GM23338 (cell line): ENCODE measurements at regions not wholly inside any gene's neighbourhood (a gene's known extent, or its start where the extent isn't known, plus 50 kb on each side); places are given as distances from the start of the nearest gene placed in this dataset.

Experiments used
- ATAC-seq: fragments of 200-7000 bp; cut with Tn5 transposase; 3 replicates; pipeline ENCODE4 v1.9.1; 2020
- DNase-seq: peaks from one replicate; pipeline ENCODE4 v3.0.0-alpha.2; 2015; ENCODE audit warnings: low spot score
- H2AFZ ChIP-seq: fragments of 200-600 bp; sonication (generic); 2 replicates; pipeline ENCODE4 v1.8.0; 2016; ENCODE audit warnings: antibody characterized with exemption, mild to moderate bottlenecking, moderate library complexity
- H3F3A ChIP-seq: fragments of 200-600 bp; sonication (generic); replicated peaks from 2 replicates; pipeline ENCODE4 v1.8.0; 2017; ENCODE audit warnings: antibody characterized with exemption, mixed run types, low read depth
- H3K27ac ChIP-seq: fragments of 200-600 bp; sonication (generic); 2 replicates; pipeline ENCODE4 v1.6.1; 2016; ENCODE audit warnings: low read depth
- H3K27me3 ChIP-seq: fragments of 200-600 bp; sonication (generic); 2 replicates; pipeline ENCODE4 v1.8.0; 2016; ENCODE audit warnings: mild to moderate bottlenecking, mixed run types, moderate library complexity; ENCODE audit not compliant: insufficient read depth
- H3K36me3 ChIP-seq: fragments of 200-600 bp; sonication (generic); 2 replicates; pipeline ENCODE4 v1.8.0; 2016; ENCODE audit warnings: mild to moderate bottlenecking; ENCODE audit not compliant: insufficient read depth
- H3K4me1 ChIP-seq: fragments of 200-600 bp; sonication (generic); 2 replicates; pipeline ENCODE4 v1.8.0; 2016; ENCODE audit warnings: mild to moderate bottlenecking, moderate library complexity; ENCODE audit not compliant: insufficient read depth
- H3K4me2 ChIP-seq: fragments of 200-600 bp; sonication (generic); 2 replicates; pipeline ENCODE4 v1.7.1; 2017; ENCODE audit warnings: mixed run types
- H3K4me3 ChIP-seq: fragments of 200-600 bp; sonication (generic); 2 replicates; pipeline ENCODE4 v1.6.1; 2016; ENCODE audit warnings: mixed run types
- H3K79me2 ChIP-seq: fragments of 200-600 bp; sonication (generic); replicated peaks from 2 replicates; pipeline ENCODE4 v1.8.0; 2017; ENCODE audit warnings: mild to moderate bottlenecking; ENCODE audit not compliant: insufficient read depth
- H3K9me2 ChIP-seq: fragments of 200-600 bp; sonication (generic); 2 replicates; pipeline ENCODE4 v1.8.0; 2017; ENCODE audit not compliant: insufficient read depth
- H4K20me1 ChIP-seq: fragments of 200-600 bp; sonication (generic); replicated peaks from 2 replicates; pipeline ENCODE4 v1.8.0; 2017; ENCODE audit warnings: mild to moderate bottlenecking; ENCODE audit not compliant: insufficient read depth
- H3K27ac Mint-ChIP-seq: 2 replicates; pipeline ENCODE4 v1.8.0; 2020; ENCODE audit warnings: inconsistent platforms, mild to moderate bottlenecking, moderate library complexity, mixed read lengths
- H3K27me3 Mint-ChIP-seq: 3 replicates; pipeline ENCODE4 v1.8.0; 2022; ENCODE audit warnings: low read depth, mild to moderate bottlenecking, moderate library complexity, mixed read lengths, inconsistent platforms; ENCODE audit not compliant: insufficient read depth, poor library complexity
- H3K36me3 Mint-ChIP-seq: 3 replicates; pipeline ENCODE4 v1.8.0; 2021; ENCODE audit warnings: low read depth, mild to moderate bottlenecking, inconsistent platforms, moderate library complexity, mixed read lengths
- H3K4me1 Mint-ChIP-seq: 3 replicates; pipeline ENCODE4 v1.8.0; 2020; ENCODE audit warnings: mild to moderate bottlenecking, inconsistent platforms, mixed read lengths
- H3K4me3 Mint-ChIP-seq: 3 replicates; pipeline ENCODE4 v1.8.0; 2021; ENCODE audit warnings: moderate library complexity, mild to moderate bottlenecking, inconsistent platforms, mixed read lengths
- H3K9me3 Mint-ChIP-seq: 3 replicates; pipeline ENCODE4 v1.8.0; 2020; ENCODE audit warnings: moderate library complexity, mild to moderate bottlenecking, inconsistent platforms, mixed read lengths
- CREB1 ChIP-seq: fragments of 250-450 bp; sonication (Bioruptor Pico); IDR thresholded peaks from 2 replicates; pipeline ENCODE4 v1.5.0; 2020; ENCODE audit warnings: low read depth, mild to moderate bottlenecking, moderate library complexity
- CTCF ChIP-seq, 2 experiments: fragments of 200-600 bp in 1 of 2; sonication (generic) in 1 of 2; conservative IDR thresholded peaks; 2 replicates each; pipeline versions ENCODE4 v1.5.1 to v1.6.1; 2016 to 2017; ENCODE audit warnings: antibody characterized with exemption in 2 of 2, low read depth in 2 of 2, mild to moderate bottlenecking in 2 of 2, moderate library complexity in 1 of 2
- ETS1 ChIP-seq: IDR thresholded peaks from 2 replicates; pipeline ENCODE4 v1.6.1; 2016; ENCODE audit warnings: antibody characterized with exemption
- EZH2 ChIP-seq: fragments of 200-600 bp; sonication (generic); IDR thresholded peaks from one replicate; pipeline ENCODE4 v1.8.0; 2017; ENCODE audit warnings: antibody characterized with exemption, mild to moderate bottlenecking, low read depth; ENCODE audit not compliant: unreplicated experiment
- EZH2phosphoT487 ChIP-seq: fragments of 200-600 bp; sonication (generic); IDR thresholded peaks from one replicate; pipeline ENCODE4 v1.8.1; 2018; ENCODE audit warnings: antibody characterized with exemption; ENCODE audit not compliant: unreplicated experiment
- JUNB ChIP-seq: IDR thresholded peaks from one replicate; pipeline ENCODE4 v1.6.1; 2016; ENCODE audit warnings: antibody characterized with exemption; ENCODE audit not compliant: unreplicated experiment
- NANOG ChIP-seq: IDR thresholded peaks from 2 replicates; pipeline ENCODE4 v1.6.1; 2016; ENCODE audit warnings: antibody characterized with exemption, borderline replicate concordance
- POLR2AphosphoS5 ChIP-seq: IDR thresholded peaks from 2 replicates; pipeline ENCODE4 v1.6.1; 2016; ENCODE audit warnings: antibody characterized with exemption, low read depth
- REST ChIP-seq: IDR thresholded peaks from one replicate; pipeline ENCODE4 v1.6.1; 2018; ENCODE audit warnings: antibody characterized with exemption; ENCODE audit not compliant: unreplicated experiment
- STAT1 ChIP-seq: IDR thresholded peaks from one replicate; pipeline ENCODE4 v1.6.1; 2016; ENCODE audit warnings: antibody characterized with exemption; ENCODE audit not compliant: unreplicated experiment
- ZNF114 ChIP-seq: fragments of 250-450 bp; sonication (Bioruptor Pico); IDR thresholded peaks from 2 replicates; pipeline ENCODE4 v1.5.0; 2020; ENCODE audit warnings: mild to moderate bottlenecking, moderate library complexity
- ZNF331 ChIP-seq: fragments of 250-450 bp; sonication (Bioruptor Pico); IDR thresholded peaks from 2 replicates; pipeline ENCODE4 v1.5.0; 2020; ENCODE audit warnings: low read depth, mild to moderate bottlenecking, moderate library complexity
- ZNF462 ChIP-seq: fragments of 250-450 bp; sonication (Bioruptor Pico); IDR thresholded peaks from 2 replicates; pipeline ENCODE4 v1.5.0; 2020; ENCODE audit warnings: mild to moderate bottlenecking, moderate library complexity

GRCh38 chr5:166317425-166317824 lies 1974.0 kb upstream of the WWC1 start:
- H3K4me1 ChIP-seq: peaks cover 33% of the 10 kb centered on the region
- no peaks in the 10 kb centered on the region for H3K36me3 Mint-ChIP-seq

More at GRCh38 chr5:166317425-166317824, 1974.0 kb upstream of the WWC1 start:
- Histone ChIP-seq H3K79me2 (no peaks in the 10 kb centered on the region), H2AFZ (no peak overlapping the region), H3K4me3 (no peak overlapping the region), H3K36me3 (no peaks in the 10 kb centered on the region), H3K9me2 (no peaks in the 10 kb centered on the region), H3K4me2 (no peak overlapping the region), H3K27ac (no peak overlapping the region), H4K20me1 (no peaks in the 10 kb centered on the region), H3K27me3 (peaks cover 21% of the 10 kb centered on the region), H3F3A (no peaks in the 10 kb centered on the region)
- peaks cover 4% of the 10 kb centered on the region for H3K27me3 Mint-ChIP-seq
- ATAC-seq (no peak), DNase-seq (no peak)
- H3K9me3 Mint-ChIP-seq: no peaks in the 10 kb centered on the region
- H3K27ac Mint-ChIP-seq: no peak overlapping the region
- TF ChIP-seq CREB1 (CRISPR knock-in tag): no peak
- no peak for TF ChIP-seq ETS1
- TF ChIP-seq ZNF331 (CRISPR knock-in tag): no peak
- TF ChIP-seq CTCF (conservative IDR thresholded peaks at IDR 0.05; ENCODE audit: low read depth in 2 of 2): no peak
- TF ChIP-seq POLR2AphosphoS5: no peak
- TF ChIP-seq STAT1: no peak
- no peak for TF ChIP-seq EZH2
- no peak for TF ChIP-seq EZH2phosphoT487
- no peak for TF ChIP-seq JUNB
- TF ChIP-seq REST: no peak
- TF ChIP-seq NANOG: no peak
- no peak for TF ChIP-seq ZNF114 (CRISPR knock-in tag)
- no peak for TF ChIP-seq ZNF462 (CRISPR knock-in tag)
- H3K4me1 Mint-ChIP-seq: peaks cover 36% of the 10 kb centered on the region
- H3K4me3 Mint-ChIP-seq: no peak overlapping the region
